OCI-LY7 (cell line): ENCODE measurements at regions not wholly inside any gene's neighbourhood (a gene's known extent, or its start where the extent isn't known, plus 50 kb on each side); places are given as distances from the start of the nearest gene placed in this dataset.

Source experiments
- EZH2phosphoT487 ChIP-seq: fragments of 200-600 bp; sonication (generic); IDR thresholded peaks from 2 replicates; pipeline ENCODE4 v1.6.1; 2018; ENCODE audit warnings: low read depth, borderline replicate concordance, mild to moderate bottlenecking, mixed run types, antibody characterized with exemption, low read length, moderate library complexity, mixed read lengths
- TF ChIP-seq, protein P1 (sequence below): fragments of 200-600 bp; sonication (generic); conservative IDR thresholded peaks from 2 replicates; pipeline ENCODE4 v1.5.1; 2014; ENCODE audit warnings: mild to moderate bottlenecking, antibody characterized with exemption, low read length, moderate library complexity, mixed read lengths

DNA sequence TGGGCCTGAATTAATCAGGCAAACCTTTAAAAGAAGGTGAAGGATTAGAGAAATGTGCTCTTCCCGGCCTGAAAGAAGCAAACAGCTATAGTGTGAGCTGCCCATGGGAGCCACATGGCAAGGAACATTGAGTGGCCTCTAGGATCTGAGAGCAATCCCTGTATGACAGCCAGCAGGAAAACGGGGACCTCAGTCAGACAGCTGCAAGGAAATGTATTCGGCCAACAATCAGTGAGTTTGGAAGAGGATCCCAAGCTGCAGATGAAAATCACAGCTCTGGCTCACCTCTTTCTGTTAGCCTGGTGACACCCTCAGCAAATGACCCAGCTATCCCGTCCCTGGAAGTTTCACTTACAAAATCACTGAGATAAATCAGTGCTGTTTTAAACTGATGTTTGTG is 309.2 kb downstream of the SH3GL2 start:
- TF ChIP-seq, protein P1, sequence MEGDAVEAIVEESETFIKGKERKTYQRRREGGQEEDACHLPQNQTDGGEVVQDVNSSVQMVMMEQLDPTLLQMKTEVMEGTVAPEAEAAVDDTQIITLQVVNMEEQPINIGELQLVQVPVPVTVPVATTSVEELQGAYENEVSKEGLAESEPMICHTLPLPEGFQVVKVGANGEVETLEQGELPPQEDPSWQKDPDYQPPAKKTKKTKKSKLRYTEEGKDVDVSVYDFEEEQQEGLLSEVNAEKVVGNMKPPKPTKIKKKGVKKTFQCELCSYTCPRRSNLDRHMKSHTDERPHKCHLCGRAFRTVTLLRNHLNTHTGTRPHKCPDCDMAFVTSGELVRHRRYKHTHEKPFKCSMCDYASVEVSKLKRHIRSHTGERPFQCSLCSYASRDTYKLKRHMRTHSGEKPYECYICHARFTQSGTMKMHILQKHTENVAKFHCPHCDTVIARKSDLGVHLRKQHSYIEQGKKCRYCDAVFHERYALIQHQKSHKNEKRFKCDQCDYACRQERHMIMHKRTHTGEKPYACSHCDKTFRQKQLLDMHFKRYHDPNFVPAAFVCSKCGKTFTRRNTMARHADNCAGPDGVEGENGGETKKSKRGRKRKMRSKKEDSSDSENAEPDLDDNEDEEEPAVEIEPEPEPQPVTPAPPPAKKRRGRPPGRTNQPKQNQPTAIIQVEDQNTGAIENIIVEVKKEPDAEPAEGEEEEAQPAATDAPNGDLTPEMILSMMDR: no peak
- TF ChIP-seq EZH2phosphoT487: no peak
